ENCODE measurements at regions not wholly inside any gene's neighbourhood (a gene's known extent, or its start where the extent isn't known, plus 50 kb on each side); places are given as distances from the start of the nearest gene placed in this dataset.

DNA sequence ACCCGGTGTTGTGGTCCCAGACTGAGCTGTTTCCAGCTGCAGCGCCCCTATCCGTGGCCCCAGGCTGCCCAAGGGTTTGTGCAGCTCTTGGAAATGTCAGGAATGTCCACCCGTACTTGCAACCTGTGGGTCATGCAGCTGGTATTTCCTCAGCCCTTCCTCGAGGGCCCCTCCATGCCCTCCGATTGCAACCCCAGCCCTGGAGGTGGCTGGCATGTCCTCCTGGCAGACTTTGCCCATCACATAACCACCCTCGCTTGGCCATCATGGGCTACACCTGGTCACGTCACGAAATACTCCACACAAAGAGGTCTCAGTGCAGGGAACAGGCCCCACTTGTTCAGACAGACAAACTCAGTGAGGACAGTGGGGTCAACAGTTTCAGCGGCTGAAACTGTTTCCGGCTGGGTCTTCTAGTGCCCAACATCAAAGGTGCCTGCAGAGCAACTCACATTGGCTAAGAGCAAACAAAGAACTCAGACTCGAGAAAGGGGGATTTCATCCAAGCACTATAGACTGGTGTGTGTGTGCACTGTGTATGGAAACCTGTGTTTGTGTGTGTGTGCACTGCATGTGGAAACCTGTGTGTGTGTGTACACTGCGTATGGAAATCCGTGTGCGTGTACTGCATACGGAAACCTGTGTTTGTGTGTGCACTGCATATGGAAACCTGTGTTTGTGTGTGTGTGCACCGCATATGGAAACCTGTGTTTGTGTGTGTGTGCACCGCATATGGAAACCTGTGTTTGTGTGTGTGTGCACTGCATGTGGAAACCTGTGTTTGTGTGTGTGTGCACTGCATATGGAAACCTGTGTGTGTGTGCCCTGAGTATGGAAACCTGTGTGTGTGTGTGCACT lies 72.8 kb upstream of the CCND1 start (continued):
- TF ChIP-seq PLRG1 (conservative IDR thresholded peaks at IDR 0.05) (no peak), RCOR2 (CRISPR knock-in tag; IDR thresholded peaks at IDR 0.05) (0 out of 2 replicates have a peak, but pooled peaks have one; percentile 42), CHCHD3 (CRISPR knock-in tag; IDR thresholded peaks at IDR 0.05) (no peak), KMT2A (CRISPR knock-in tag; IDR thresholded peaks at IDR 0.05) (no peak), PHF8 (CRISPR knock-in tag; IDR thresholded peaks at IDR 0.05) (no peak), MIER3 (CRISPR knock-in tag; IDR thresholded peaks at IDR 0.05; ENCODE audit: borderline replicate concordance) (peak; percentile 32; the same call in 1 of the 2 replicates), CREBL2 (CRISPR knock-in tag; IDR thresholded peaks at IDR 0.05; ENCODE audit: borderline replicate concordance) (no peak), PITX1 (CRISPR knock-in tag; IDR thresholded peaks at IDR 0.05) (0 out of 2 replicates have a peak, but pooled peaks have one; percentile 28), CREM (IDR thresholded peaks at IDR 0.05) (peak; percentile 77), CREM (CRISPR knock-in tag; IDR thresholded peaks at IDR 0.05) (no peak), ZNF605 (CRISPR knock-in tag; IDR thresholded peaks at IDR 0.05) (no peak), ZNF687 (CRISPR knock-in tag; IDR thresholded peaks at IDR 0.05) (peak; percentile 85), ETV5 (CRISPR knock-in tag; IDR thresholded peaks at IDR 0.05; ENCODE audit: borderline replicate concordance) (peak; percentile 95; the same call in 1 of the 2 replicates)
- TF ChIP-seq, protein P1, sequence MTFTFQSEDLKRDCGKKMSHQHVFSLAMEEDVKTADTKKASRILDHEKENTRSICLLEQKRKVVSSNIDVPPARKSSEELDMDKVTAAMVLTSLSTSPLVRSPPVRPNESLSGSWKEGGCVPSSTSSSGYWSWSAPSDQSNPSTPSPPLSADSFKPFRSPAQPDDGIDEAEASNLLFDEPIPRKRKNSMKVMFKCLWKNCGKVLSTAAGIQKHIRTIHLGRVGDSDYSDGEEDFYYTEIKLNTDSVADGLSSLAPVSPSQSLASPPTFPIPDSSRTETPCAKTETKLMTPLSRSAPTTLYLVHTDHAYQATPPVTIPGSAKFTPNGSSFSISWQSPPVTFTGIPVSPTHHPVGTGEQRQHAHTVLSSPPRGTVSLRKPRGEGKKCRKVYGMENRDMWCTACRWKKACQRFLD (CRISPR knock-in tag; IDR thresholded peaks at IDR 0.05; ENCODE audit: borderline replicate concordance), result no peak
- TF ChIP-seq, protein P2, sequence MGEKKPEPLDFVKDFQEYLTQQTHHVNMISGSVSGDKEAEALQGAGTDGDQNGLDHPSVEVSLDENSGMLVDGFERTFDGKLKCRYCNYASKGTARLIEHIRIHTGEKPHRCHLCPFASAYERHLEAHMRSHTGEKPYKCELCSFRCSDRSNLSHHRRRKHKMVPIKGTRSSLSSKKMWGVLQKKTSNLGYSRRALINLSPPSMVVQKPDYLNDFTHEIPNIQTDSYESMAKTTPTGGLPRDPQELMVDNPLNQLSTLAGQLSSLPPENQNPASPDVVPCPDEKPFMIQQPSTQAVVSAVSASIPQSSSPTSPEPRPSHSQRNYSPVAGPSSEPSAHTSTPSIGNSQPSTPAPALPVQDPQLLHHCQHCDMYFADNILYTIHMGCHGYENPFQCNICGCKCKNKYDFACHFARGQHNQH (CRISPR knock-in tag; IDR thresholded peaks at IDR 0.05), result peak; percentile 35; the same call in 1 of the 2 replicates
